ENCODE measurements at regions not wholly inside any gene's neighbourhood (a gene's known extent, or its start where the extent isn't known, plus 50 kb on each side); places are given as distances from the start of the nearest gene placed in this dataset.

GRCh38 chr3:30186741-30187219 is 419.6 kb upstream of the TGFBR2 start:
- no peaks in the 10 kb centered on the region for H3K9me3 ChIP-seq
- TF ChIP-seq POLR2A (IDR thresholded peaks at IDR 0.05) (no peak), CTCF (IDR thresholded peaks at IDR 0.05) (no peak), POLR2AphosphoS5 (IDR thresholded peaks at IDR 0.05; ENCODE audit: insufficient read depth in 1 of 2, low read depth in 1 of 2) (no peak)
- intact Hi-C loops (cut with DNase I), result no loop called here
- no peak for DNase-seq (ENCODE audit: extremely low spot score in 2 of 2)
- H3K27me3 ChIP-seq, result no peaks in the 10 kb centered on the region
- H3K4me1 ChIP-seq, result no peaks in the 10 kb centered on the region
- H3K36me3 ChIP-seq, result no peaks in the 10 kb centered on the region
- no peak overlapping the region for H3K27ac ChIP-seq
- no peak overlapping the region for H3K4me3 ChIP-seq

GRCh38 chr3:30187366-30187765 is 419.0 kb upstream of the TGFBR2 start:
- no peak overlapping the region for H3K27ac ChIP-seq
- no peaks in the 10 kb centered on the region for H3K9me3 ChIP-seq
- no peaks in the 10 kb centered on the region for H3K27me3 ChIP-seq
- H3K4me1 ChIP-seq, result no peaks in the 10 kb centered on the region
- no peak for DNase-seq (ENCODE audit: extremely low spot score in 2 of 2)
- intact Hi-C loops (cut with DNase I), result no loop called here
- TF ChIP-seq POLR2AphosphoS5 (IDR thresholded peaks at IDR 0.05; ENCODE audit: insufficient read depth in 1 of 2, low read depth in 1 of 2), result no peak
- no peak for TF ChIP-seq CTCF (IDR thresholded peaks at IDR 0.05)
- TF ChIP-seq POLR2A (IDR thresholded peaks at IDR 0.05), result no peak
- H3K36me3 ChIP-seq, result no peaks in the 10 kb centered on the region
- no peak overlapping the region for H3K4me3 ChIP-seq

GRCh38 chr3:30188713-30189112 is 417.7 kb upstream of the TGFBR2 start:
- Histone ChIP-seq H3K4me1 (no peaks in the 10 kb centered on the region), H3K27ac (no peak overlapping the region), H3K9me3 (no peaks in the 10 kb centered on the region), H3K36me3 (no peaks in the 10 kb centered on the region), H3K4me3 (no peak overlapping the region), H3K27me3 (no peaks in the 10 kb centered on the region)
- intact Hi-C loops (cut with DNase I), result no loop called here
- DNase-seq (ENCODE audit: extremely low spot score in 2 of 2), result no peak
- TF ChIP-seq CTCF (IDR thresholded peaks at IDR 0.05) (no peak), POLR2AphosphoS5 (IDR thresholded peaks at IDR 0.05; ENCODE audit: insufficient read depth in 1 of 2, low read depth in 1 of 2) (no peak), POLR2A (IDR thresholded peaks at IDR 0.05) (no peak)

GRCh38 chr3:30189900-30190299 is 416.5 kb upstream of the TGFBR2 start:
- Histone ChIP-seq H3K36me3 (no peaks in the 10 kb centered on the region), H3K27me3 (no peaks in the 10 kb centered on the region), H3K27ac (no peak overlapping the region), H3K4me1 (no peaks in the 10 kb centered on the region), H3K4me3 (no peak overlapping the region), H3K9me3 (no peaks in the 10 kb centered on the region)
- intact Hi-C loops (cut with DNase I), result no loop called here
- no peak for DNase-seq (ENCODE audit: extremely low spot score in 2 of 2)
- TF ChIP-seq POLR2AphosphoS5 (IDR thresholded peaks at IDR 0.05; ENCODE audit: insufficient read depth in 1 of 2, low read depth in 1 of 2) (no peak), CTCF (IDR thresholded peaks at IDR 0.05) (no peak), POLR2A (IDR thresholded peaks at IDR 0.05) (no peak)

- no peak for DNase-seq (ENCODE audit: extremely low spot score in 2 of 2)
- Histone ChIP-seq H3K36me3 (no peaks in the 10 kb centered on the region), H3K9me3 (no peaks in the 10 kb centered on the region), H3K27ac (no peak overlapping the region), H3K27me3 (no peaks in the 10 kb centered on the region), H3K4me3 (no peak overlapping the region), H3K4me1 (no peaks in the 10 kb centered on the region)
- intact Hi-C loops (cut with DNase I), result no loop called here
- TF ChIP-seq CTCF (IDR thresholded peaks at IDR 0.05) (no peak), POLR2A (IDR thresholded peaks at IDR 0.05) (no peak), POLR2AphosphoS5 (IDR thresholded peaks at IDR 0.05; ENCODE audit: insufficient read depth in 1 of 2, low read depth in 1 of 2) (no peak)
Measured at GRCh38 chr3:30193625-30194044, 412.8 kb upstream of the TGFBR2 start.
